SU-DHL-6 (cell line): ENCODE measurements at regions not wholly inside any gene's neighbourhood (a gene's known extent, or its start where the extent isn't known, plus 50 kb on each side); places are given as distances from the start of the nearest gene placed in this dataset.
"Not testable (repeated sequence)": the region's sequence is repeated elsewhere in the genome, so short reads cannot be mapped to it uniquely, and the experiment has no call there.

Experiments
- H2AFZ ChIP-seq: fragments of 200-600 bp; sonication (generic); 2 replicates; pipeline ENCODE4 v1.6.1; 2014; ENCODE audit warnings: low read depth, mild to moderate bottlenecking, moderate library complexity, mixed read lengths, antibody characterized with exemption, low read length; ENCODE audit not compliant: severe bottlenecking
- H3F3A ChIP-seq: fragments of 200-600 bp; shearing (Covaris generic); 2 replicates; pipeline ENCODE4 v1.6.0; 2016; ENCODE audit warnings: antibody characterized with exemption, mild to moderate bottlenecking; ENCODE audit not compliant: insufficient read depth
- H3K27ac ChIP-seq: fragments of 200-600 bp; sonication (generic); 2 replicates; pipeline ENCODE4 v1.5.1; 2016; ENCODE audit warnings: low read depth, mild to moderate bottlenecking, low read length, moderate library complexity, mixed read lengths
- H3K27me3 ChIP-seq: fragments of 200-600 bp; sonication (generic), shearing (Covaris generic); 2 replicates; pipeline ENCODE4 v1.6.0; 2014; ENCODE audit warnings: mild to moderate bottlenecking, low read length
- H3K36me3 ChIP-seq: fragments of 200-600 bp; sonication (generic); 2 replicates; pipeline ENCODE4 v1.6.1; 2014; ENCODE audit warnings: mild to moderate bottlenecking, low read length, mixed read lengths
- H3K4me2 ChIP-seq: fragments of 300-600, 200-600 bp; shearing (Covaris generic), sonication (generic); 2 replicates; pipeline ENCODE4 v1.6.0; 2014; ENCODE audit warnings: low read length, low read depth, mild to moderate bottlenecking; ENCODE audit not compliant: poor library complexity, severe bottlenecking
- H3K4me3 ChIP-seq: fragments of 200-600 bp; sonication (generic); 2 replicates; pipeline ENCODE4 v1.5.1; 2014; ENCODE audit warnings: antibody characterized with exemption, low read length, mild to moderate bottlenecking, mixed read lengths; ENCODE audit not compliant: insufficient read depth, poor library complexity, severe bottlenecking
- H3K79me2 ChIP-seq: fragments of 200-600 bp; sonication (generic); 2 replicates; pipeline ENCODE4 v1.6.1; 2014; ENCODE audit warnings: mild to moderate bottlenecking, low read length, moderate library complexity; ENCODE audit not compliant: insufficient read depth
- H3K9ac ChIP-seq: fragments of 200-600 bp; sonication (generic); 2 replicates; pipeline ENCODE4 v1.7.0; 2014; ENCODE audit warnings: mild to moderate bottlenecking, low read length
- H3K9me2 ChIP-seq: fragments of 200-600 bp; sonication (generic); replicated peaks from 2 replicates; pipeline ENCODE4 v1.6.1; 2014; ENCODE audit warnings: low read length; ENCODE audit not compliant: insufficient read depth
- H3K9me3 ChIP-seq: fragments of 200-600 bp; sonication (generic); 2 replicates; pipeline ENCODE4 v1.6.1; 2014; ENCODE audit warnings: low read length, mixed read lengths; ENCODE audit not compliant: insufficient read depth
- H4K20me1 ChIP-seq: fragments of 200-600 bp; sonication (generic); 2 replicates; pipeline ENCODE4 v1.6.1; 2014; ENCODE audit warnings: low read depth, mild to moderate bottlenecking, antibody characterized with exemption, low read length, moderate library complexity, mixed read lengths
- EZH2phosphoT487 ChIP-seq: fragments of 200-600 bp; sonication (generic), shearing (Covaris generic); conservative IDR thresholded peaks from 2 replicates; pipeline ENCODE4 v1.6.1; 2018; ENCODE audit warnings: mild to moderate bottlenecking, antibody characterized with exemption, low read length, moderate library complexity, mixed read lengths
- TF ChIP-seq, protein P1 (sequence below): fragments of 200-600 bp; sonication (generic); IDR thresholded peaks from one replicate; pipeline ENCODE4 v1.5.1; 2017; ENCODE audit warnings: antibody characterized with exemption, mild to moderate bottlenecking, low read length, moderate library complexity; ENCODE audit not compliant: insufficient read depth, poor library complexity, severe bottlenecking

DNA sequence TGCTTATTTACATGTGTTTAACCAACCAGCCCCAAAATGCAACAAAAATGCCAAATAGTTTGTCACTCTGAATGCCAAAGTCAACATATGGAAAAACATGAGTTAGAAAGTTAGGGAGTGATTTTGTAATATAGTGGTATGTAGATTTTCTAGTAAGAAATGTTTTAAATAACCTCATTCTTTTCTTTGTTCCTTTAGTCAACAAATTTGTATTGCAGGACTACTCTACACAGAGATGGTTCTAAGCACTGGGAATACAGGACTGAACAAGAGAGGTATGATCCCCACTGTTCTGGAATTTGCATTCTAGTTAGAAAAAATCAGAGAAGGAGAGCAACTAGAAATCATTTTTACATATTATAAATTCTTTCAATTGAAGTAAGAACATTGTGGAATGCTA lies 218.8 kb upstream of the ANXA10 start:
- H3F3A ChIP-seq = no peaks in the 10 kb centered on the region
- H4K20me1 ChIP-seq = no peaks in the 10 kb centered on the region
- TF ChIP-seq, protein P1, sequence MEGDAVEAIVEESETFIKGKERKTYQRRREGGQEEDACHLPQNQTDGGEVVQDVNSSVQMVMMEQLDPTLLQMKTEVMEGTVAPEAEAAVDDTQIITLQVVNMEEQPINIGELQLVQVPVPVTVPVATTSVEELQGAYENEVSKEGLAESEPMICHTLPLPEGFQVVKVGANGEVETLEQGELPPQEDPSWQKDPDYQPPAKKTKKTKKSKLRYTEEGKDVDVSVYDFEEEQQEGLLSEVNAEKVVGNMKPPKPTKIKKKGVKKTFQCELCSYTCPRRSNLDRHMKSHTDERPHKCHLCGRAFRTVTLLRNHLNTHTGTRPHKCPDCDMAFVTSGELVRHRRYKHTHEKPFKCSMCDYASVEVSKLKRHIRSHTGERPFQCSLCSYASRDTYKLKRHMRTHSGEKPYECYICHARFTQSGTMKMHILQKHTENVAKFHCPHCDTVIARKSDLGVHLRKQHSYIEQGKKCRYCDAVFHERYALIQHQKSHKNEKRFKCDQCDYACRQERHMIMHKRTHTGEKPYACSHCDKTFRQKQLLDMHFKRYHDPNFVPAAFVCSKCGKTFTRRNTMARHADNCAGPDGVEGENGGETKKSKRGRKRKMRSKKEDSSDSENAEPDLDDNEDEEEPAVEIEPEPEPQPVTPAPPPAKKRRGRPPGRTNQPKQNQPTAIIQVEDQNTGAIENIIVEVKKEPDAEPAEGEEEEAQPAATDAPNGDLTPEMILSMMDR = no peak
- no peak for TF ChIP-seq EZH2phosphoT487
- H3K4me3 ChIP-seq = no peak overlapping the region
- no peaks in the 10 kb centered on the region for H3K9me3 ChIP-seq
- no peaks in the 10 kb centered on the region for H3K36me3 ChIP-seq
- no peaks in the 10 kb centered on the region for H3K27me3 ChIP-seq
- H2AFZ ChIP-seq = no peak overlapping the region
- no peak overlapping the region for H3K4me2 ChIP-seq
- no peaks in the 10 kb centered on the region for H3K79me2 ChIP-seq
- no peak overlapping the region for H3K9ac ChIP-seq
- no peak overlapping the region for H3K27ac ChIP-seq
- no peaks in the 10 kb centered on the region for H3K9me2 ChIP-seq

DNA sequence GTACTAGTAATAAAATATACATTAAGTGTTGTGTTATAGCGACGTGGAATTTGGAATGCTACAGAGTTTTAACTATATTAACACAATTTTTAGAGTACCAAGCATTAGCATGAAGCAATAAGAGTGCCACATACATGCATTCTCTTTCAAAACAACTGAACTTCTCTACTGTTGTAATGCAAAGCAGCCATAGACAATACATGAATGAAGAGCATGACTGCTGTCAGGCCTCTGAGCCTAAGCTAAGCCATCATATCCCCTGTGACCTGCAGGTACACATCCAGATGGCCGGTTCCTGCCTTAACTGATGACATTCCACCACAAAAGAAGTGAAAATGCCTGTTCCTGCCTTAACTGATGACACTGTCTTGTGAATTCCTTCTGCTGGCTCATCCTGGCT lies 216.2 kb upstream of the ANXA10 start:
- not testable (repeated sequence) for H3K9me2 ChIP-seq, H3K27ac ChIP-seq, H3K9ac ChIP-seq

DNA sequence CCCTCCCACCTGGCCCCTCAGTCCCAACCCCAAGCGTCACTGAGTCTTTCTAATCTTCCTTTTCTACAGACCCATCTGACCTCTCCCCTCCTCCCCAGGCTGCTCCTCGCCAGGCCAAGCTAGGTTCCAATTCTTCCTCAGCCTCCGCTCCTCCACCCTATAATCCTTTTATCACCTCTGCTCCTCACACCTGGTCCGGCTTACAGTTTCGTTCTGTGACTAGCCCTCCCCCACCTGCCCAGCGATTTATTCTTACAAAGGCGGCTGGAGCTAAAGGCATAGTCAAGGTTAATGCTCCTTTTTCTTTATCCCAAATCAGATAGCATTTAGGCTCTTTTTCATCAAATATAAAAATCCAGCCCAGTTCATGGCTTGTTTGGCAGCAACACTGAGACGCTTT lies 214.5 kb upstream of the ANXA10 start:
- H4K20me1 ChIP-seq, H3K9me3 ChIP-seq, H3F3A ChIP-seq, H3K27me3 ChIP-seq, H3K9ac ChIP-seq, H3K79me2 ChIP-seq, H3K4me3 ChIP-seq, H3K4me2 ChIP-seq, H3K36me3 ChIP-seq, H2AFZ ChIP-seq, H3K9me2 ChIP-seq, H3K27ac ChIP-seq: not testable (repeated sequence)

More for the DNA sequence above, 216.2 kb upstream of the ANXA10 start:
- H3K4me2 ChIP-seq, H2AFZ ChIP-seq, H3K36me3 ChIP-seq, H4K20me1 ChIP-seq, H3K27me3 ChIP-seq, H3K4me3 ChIP-seq, H3K79me2 ChIP-seq, H3F3A ChIP-seq, H3K9me3 ChIP-seq: not testable (repeated sequence)

DNA sequence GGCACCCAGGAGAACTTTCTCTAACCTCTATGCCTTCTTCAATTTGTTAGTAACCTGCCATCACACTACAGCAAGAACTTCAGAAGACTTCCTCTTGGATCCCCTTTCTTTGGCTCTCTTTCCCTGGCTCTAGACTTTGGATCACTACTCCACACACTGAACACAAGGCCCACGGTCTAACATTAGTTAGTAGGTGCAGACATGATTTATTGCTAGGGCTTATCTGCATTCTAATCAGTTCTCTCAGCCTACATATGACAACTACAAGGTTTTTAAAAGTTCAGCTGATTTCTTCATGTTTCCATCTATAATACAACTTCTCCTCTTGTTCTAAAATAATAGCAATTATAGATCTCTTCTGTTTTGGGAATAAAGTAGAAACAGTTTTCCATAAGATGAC lies 209.1 kb upstream of the ANXA10 start:
- Histone ChIP-seq H3K4me3 (no peak overlapping the region), H3K27ac (no peak overlapping the region), H3K36me3 (no peaks in the 10 kb centered on the region; the same call in 1 of the 2 replicates), H3K27me3 (no peaks in the 10 kb centered on the region), H3F3A (no peaks in the 10 kb centered on the region), H3K9me3 (peaks cover 4% of the 10 kb centered on the region; the same call in 1 of the 2 replicates), H3K79me2 (no peaks in the 10 kb centered on the region), H3K9ac (no peak overlapping the region), H4K20me1 (no peaks in the 10 kb centered on the region), H3K4me2 (no peak overlapping the region), H2AFZ (no peak overlapping the region), H3K9me2 (no peaks in the 10 kb centered on the region)
- TF ChIP-seq, protein P1 = no peak
- no peak for TF ChIP-seq EZH2phosphoT487
